Karpas-422 (cell line): ENCODE measurements at regions not wholly inside any gene's neighbourhood (a gene's known extent, or its start where the extent isn't known, plus 50 kb on each side); places are given as distances from the start of the nearest gene placed in this dataset.

Experiments used
- DNase-seq: peaks from one replicate; pipeline ENCODE4 v3.0.0-alpha.2; 2015
- H2AFZ ChIP-seq: fragments of 200-600 bp; sonication (generic); 2 replicates; pipeline ENCODE4 v1.6.1; 2014; ENCODE audit warnings: antibody characterized with exemption, low read length, mixed read lengths
- H3K27ac ChIP-seq: fragments of 200-600 bp; sonication (generic); 2 replicates; pipeline ENCODE4 v1.5.1; 2014; ENCODE audit warnings: mild to moderate bottlenecking, low read length, moderate library complexity
- H3K27me3 ChIP-seq: fragments of 200-600 bp; sonication (generic); 2 replicates; pipeline ENCODE4 v1.6.1; 2014; ENCODE audit warnings: low read length, mixed read lengths
- H3K36me3 ChIP-seq: fragments of 200-600 bp; sonication (generic); 2 replicates; pipeline ENCODE4 v1.6.1; 2014; ENCODE audit warnings: low read length, mixed read lengths; ENCODE audit not compliant: insufficient read depth
- H3K4me1 ChIP-seq: fragments of 200-600 bp; sonication (generic); 2 replicates; pipeline ENCODE4 v1.6.1; 2014; ENCODE audit warnings: mild to moderate bottlenecking, low read length, mixed read lengths
- H3K4me2 ChIP-seq: fragments of 200-600 bp; sonication (generic); 2 replicates; pipeline ENCODE4 v1.6.1; 2014; ENCODE audit warnings: low read length, low read depth, mild to moderate bottlenecking; ENCODE audit not compliant: poor library complexity, severe bottlenecking
- H3K4me3 ChIP-seq: fragments of 200-600 bp; sonication (generic); 2 replicates; pipeline ENCODE4 v1.5.1; 2014; ENCODE audit warnings: mild to moderate bottlenecking, antibody characterized with exemption, low read length, mixed read lengths
- H3K79me2 ChIP-seq: fragments of 200-600 bp; sonication (generic); 2 replicates; pipeline ENCODE4 v1.6.1; 2014; ENCODE audit warnings: mild to moderate bottlenecking, low read length, mixed read lengths
- H3K9ac ChIP-seq: fragments of 200-600 bp; sonication (generic); 2 replicates; pipeline ENCODE4 v1.6.0; 2014; ENCODE audit warnings: low read length
- H3K9me2 ChIP-seq: fragments of 200-600 bp; sonication (generic), shearing (Covaris generic); replicated peaks from 2 replicates; pipeline ENCODE4 v1.6.0; 2014; ENCODE audit warnings: mild to moderate bottlenecking, low read length, moderate library complexity; ENCODE audit not compliant: insufficient read depth
- H3K9me3 ChIP-seq: fragments of 300-700, 200-600 bp; sonication (generic); 2 replicates; pipeline ENCODE4 v1.6.1; 2014; ENCODE audit warnings: low read length, mixed read lengths
- H4K20me1 ChIP-seq: fragments of 200-600 bp; sonication (generic); 2 replicates; pipeline ENCODE4 v1.6.1; 2014; ENCODE audit warnings: mild to moderate bottlenecking, antibody characterized with exemption, low read length, low read depth; ENCODE audit not compliant: insufficient read depth

GRCh38 chr12:87382436-87382835 lies 646.8 kb downstream of the C12orf50 start:
- Histone ChIP-seq H3K9ac (no peak overlapping the region), H3K4me3 (no peak overlapping the region), H4K20me1 (no peaks in the 10 kb centered on the region), H3K27me3 (no peaks in the 10 kb centered on the region), H3K9me3 (no peaks in the 10 kb centered on the region), H3K79me2 (no peaks in the 10 kb centered on the region), H3K36me3 (no peaks in the 10 kb centered on the region), H3K4me1 (peaks cover 12% of the 10 kb centered on the region), H3K4me2 (no peak overlapping the region), H2AFZ (no peak overlapping the region), H3K27ac (no peak overlapping the region), H3K9me2 (no peaks in the 10 kb centered on the region)
- DNase-seq = no peak

GRCh38 chr12:87381742-87382141 lies 647.5 kb downstream of the C12orf50 start:
- Histone ChIP-seq H3K9ac (no peak overlapping the region), H3K9me2 (no peaks in the 10 kb centered on the region), H2AFZ (no peak overlapping the region), H3K4me2 (no peak overlapping the region), H3K27me3 (no peaks in the 10 kb centered on the region), H3K4me3 (no peak overlapping the region), H3K27ac (no peak overlapping the region), H3K79me2 (no peaks in the 10 kb centered on the region), H3K4me1 (peaks cover 12% of the 10 kb centered on the region), H3K36me3 (no peaks in the 10 kb centered on the region), H4K20me1 (no peaks in the 10 kb centered on the region), H3K9me3 (no peaks in the 10 kb centered on the region)
- DNase-seq = no peak

GRCh38 chr12:87378526-87378925 lies 650.7 kb downstream of the C12orf50 start:
- DNase-seq = no peak

GRCh38 chr12:87376722-87377121 lies 652.5 kb downstream of the C12orf50 start:
- Histone ChIP-seq H4K20me1 (no peaks in the 10 kb centered on the region), H3K36me3 (no peaks in the 10 kb centered on the region), H3K9me2 (no peaks in the 10 kb centered on the region), H3K4me2 (no peak overlapping the region), H3K79me2 (no peaks in the 10 kb centered on the region), H3K4me3 (no peak overlapping the region), H3K9me3 (peaks cover 9% of the 10 kb centered on the region), H2AFZ (no peak overlapping the region), H3K27ac (no peak overlapping the region), H3K27me3 (no peaks in the 10 kb centered on the region), H3K4me1 (no peaks in the 10 kb centered on the region), H3K9ac (no peak overlapping the region)
- no peak for DNase-seq

More at GRCh38 chr12:87378526-87378925, 650.7 kb downstream of the C12orf50 start:
- H4K20me1 ChIP-seq = no peaks in the 10 kb centered on the region
- no peak overlapping the region for H3K4me3 ChIP-seq
- no peaks in the 10 kb centered on the region for H3K27me3 ChIP-seq
- H3K36me3 ChIP-seq = no peaks in the 10 kb centered on the region
- H3K27ac ChIP-seq = no peak overlapping the region
- H2AFZ ChIP-seq = no peak overlapping the region
- H3K9me2 ChIP-seq = no peaks in the 10 kb centered on the region
- H3K9ac ChIP-seq = no peak overlapping the region
- H3K79me2 ChIP-seq = no peaks in the 10 kb centered on the region
- H3K4me1 ChIP-seq = peaks cover 8% of the 10 kb centered on the region
- peaks cover 6% of the 10 kb centered on the region for H3K9me3 ChIP-seq
- H3K4me2 ChIP-seq = no peak overlapping the region

- no peak overlapping the region for H3K4me2 ChIP-seq
- H3K27me3 ChIP-seq = no peaks in the 10 kb centered on the region
- H3K4me3 ChIP-seq = no peak overlapping the region
These were observed 660.0 kb downstream of the C12orf50 start for GRCh38 chr12:87369161-87369560.

GRCh38 chr12:87368259-87368658 lies 660.9 kb downstream of the C12orf50 start:
- Histone ChIP-seq H3K27ac (no peak overlapping the region), H3K27me3 (no peaks in the 10 kb centered on the region), H2AFZ (no peak overlapping the region), H4K20me1 (no peaks in the 10 kb centered on the region), H3K36me3 (no peaks in the 10 kb centered on the region), H3K9me2 (peaks cover 6% of the 10 kb centered on the region; the same call in 1 of the 2 replicates), H3K4me3 (no peak overlapping the region), H3K79me2 (no peaks in the 10 kb centered on the region), H3K9me3 (peaks cover under 1% of the 10 kb centered on the region; the same call in 1 of the 2 replicates), H3K4me1 (no peaks in the 10 kb centered on the region), H3K4me2 (no peak overlapping the region), H3K9ac (no peak overlapping the region)
- DNase-seq = no peak

More at GRCh38 chr12:87369161-87369560, 660.0 kb downstream of the C12orf50 start:
- Histone ChIP-seq H3K79me2 (no peaks in the 10 kb centered on the region), H2AFZ (no peak overlapping the region), H4K20me1 (no peaks in the 10 kb centered on the region), H3K27ac (no peak overlapping the region), H3K9me3 (peaks cover 3% of the 10 kb centered on the region; the same call in 1 of the 2 replicates), H3K9me2 (peaks cover 6% of the 10 kb centered on the region; the same call in 1 of the 2 replicates), H3K4me1 (no peaks in the 10 kb centered on the region), H3K36me3 (no peaks in the 10 kb centered on the region), H3K9ac (no peak overlapping the region)
- no peak for DNase-seq

GRCh38 chr12:87365423-87365822 lies 663.8 kb downstream of the C12orf50 start:
- Histone ChIP-seq H3K27me3 (no peaks in the 10 kb centered on the region), H3K9me2 (peaks cover 6% of the 10 kb centered on the region; the same call in 1 of the 2 replicates), H3K4me2 (no peak overlapping the region), H3K36me3 (no peaks in the 10 kb centered on the region), H3K9me3 (no peaks in the 10 kb centered on the region), H3K79me2 (no peaks in the 10 kb centered on the region), H3K27ac (no peak overlapping the region), H3K4me1 (no peaks in the 10 kb centered on the region), H4K20me1 (no peaks in the 10 kb centered on the region), H3K4me3 (no peak overlapping the region), H2AFZ (no peak overlapping the region), H3K9ac (no peak overlapping the region)
- no peak for DNase-seq

- H2AFZ ChIP-seq = no peak overlapping the region
- no peak overlapping the region for H3K9ac ChIP-seq
- no peaks in the 10 kb centered on the region for H3K9me3 ChIP-seq
- no peak overlapping the region for H3K27ac ChIP-seq
- no peaks in the 10 kb centered on the region for H3K27me3 ChIP-seq
- H4K20me1 ChIP-seq = no peaks in the 10 kb centered on the region
- no peaks in the 10 kb centered on the region for H3K36me3 ChIP-seq
- no peaks in the 10 kb centered on the region for H3K79me2 ChIP-seq
- H3K4me3 ChIP-seq = no peak overlapping the region
- no peaks in the 10 kb centered on the region for H3K4me1 ChIP-seq
- no peak overlapping the region for H3K4me2 ChIP-seq
- peak; percentile 47 for DNase-seq
- H3K9me2 ChIP-seq = 0 out of 2 replicates have a peak, but pooled peaks cover 6% of the 10 kb centered on the region
These were observed 665.6 kb downstream of the C12orf50 start for GRCh38 chr12:87363497-87364084.
